ENCODE measurements at regions not wholly inside any gene's neighbourhood (a gene's known extent, or its start where the extent isn't known, plus 50 kb on each side); places are given as distances from the start of the nearest gene placed in this dataset.

GRCh38 chr16:17977260-17977659 lies 359.3 kb downstream of the NPIPA8 start:
- Histone ChIP-seq H3K27me3 (no peaks in the 10 kb centered on the region), H3K4me1 (no peaks in the 10 kb centered on the region), H3K4me3 (ENCODE audit: low read depth, low read length) (no peak overlapping the region), H3K9me3 (no peaks in the 10 kb centered on the region), H3K36me3 (no peaks in the 10 kb centered on the region)
- DNase-seq, result no peak
- no peak for TF ChIP-seq CTCF (IDR thresholded peaks at IDR 0.05; ENCODE audit: low read depth, low read length)

GRCh38 chr16:17972460-17972943 lies 364.0 kb downstream of the NPIPA8 start:
- Histone ChIP-seq H3K36me3 (no peaks in the 10 kb centered on the region), H3K9me3 (no peaks in the 10 kb centered on the region), H3K27me3 (no peaks in the 10 kb centered on the region), H3K4me3 (ENCODE audit: low read depth, low read length) (no peak overlapping the region), H3K4me1 (no peaks in the 10 kb centered on the region)
- TF ChIP-seq CTCF (IDR thresholded peaks at IDR 0.05; ENCODE audit: low read depth, low read length), result no peak
- DNase-seq, result peak; percentile 20

GRCh38 chr16:17970816-17971331 lies 365.7 kb downstream of the NPIPA8 start:
- Histone ChIP-seq H3K27me3 (no peaks in the 10 kb centered on the region), H3K4me1 (no peaks in the 10 kb centered on the region), H3K36me3 (no peaks in the 10 kb centered on the region), H3K9me3 (no peaks in the 10 kb centered on the region), H3K4me3 (ENCODE audit: low read depth, low read length) (no peak overlapping the region)
- no peak for DNase-seq
- TF ChIP-seq CTCF (IDR thresholded peaks at IDR 0.05; ENCODE audit: low read depth, low read length), result peak; percentile 21; the same call in 1 of the 2 replicates

GRCh38 chr16:17970157-17970765 lies 366.3 kb downstream of the NPIPA8 start:
- no peak for DNase-seq
- no peak for TF ChIP-seq CTCF (IDR thresholded peaks at IDR 0.05; ENCODE audit: low read depth, low read length)
- H3K36me3 ChIP-seq, result no peaks in the 10 kb centered on the region

GRCh38 chr16:17965133-17965900 lies 371.2 kb downstream of the NPIPA8 start:
- H3K4me3 ChIP-seq (ENCODE audit: low read depth, low read length), result no peak overlapping the region
- TF ChIP-seq CTCF (IDR thresholded peaks at IDR 0.05; ENCODE audit: low read depth, low read length), result no peak
- H3K27me3 ChIP-seq, result no peaks in the 10 kb centered on the region
- H3K4me1 ChIP-seq, result no peaks in the 10 kb centered on the region
- H3K36me3 ChIP-seq, result no peaks in the 10 kb centered on the region
- no peak for DNase-seq
- H3K9me3 ChIP-seq, result no peaks in the 10 kb centered on the region

More at GRCh38 chr16:17970157-17970765, 366.3 kb downstream of the NPIPA8 start:
- Histone ChIP-seq H3K4me3 (ENCODE audit: low read depth, low read length) (no peak overlapping the region), H3K4me1 (no peaks in the 10 kb centered on the region), H3K9me3 (no peaks in the 10 kb centered on the region), H3K27me3 (no peaks in the 10 kb centered on the region)

GRCh38 chr16:17964196-17964595 lies 372.3 kb downstream of the NPIPA8 start:
- H3K9me3 ChIP-seq, result no peaks in the 10 kb centered on the region
- no peak for DNase-seq

More at GRCh38 chr16:17964196-17964595, 372.3 kb downstream of the NPIPA8 start:
- H3K36me3 ChIP-seq, result no peaks in the 10 kb centered on the region
- TF ChIP-seq CTCF (IDR thresholded peaks at IDR 0.05; ENCODE audit: low read depth, low read length), result no peak
- no peak overlapping the region for H3K4me3 ChIP-seq (ENCODE audit: low read depth, low read length)
- no peaks in the 10 kb centered on the region for H3K4me1 ChIP-seq
- H3K27me3 ChIP-seq, result no peaks in the 10 kb centered on the region
